HUES48 (cell line): ENCODE measurements at regions not wholly inside any gene's neighbourhood (a gene's known extent, or its start where the extent isn't known, plus 50 kb on each side); places are given as distances from the start of the nearest gene placed in this dataset.
"Not testable (repeated sequence)": the region's sequence is repeated elsewhere in the genome, so short reads cannot be mapped to it uniquely, and the experiment has no call there.

ENCODE experiments used
- H3K27ac ChIP-seq: one replicate; pipeline ENCODE4 v1.7.0; 2013; ENCODE audit warnings: low read depth, low read length, inconsistent platforms
- H3K27me3 ChIP-seq: 2 replicates; pipeline ENCODE4 v1.6.1; 2013; ENCODE audit warnings: mild to moderate bottlenecking, low read length; ENCODE audit not compliant: control insufficient read depth, insufficient read depth
- H3K36me3 ChIP-seq: 2 replicates; pipeline ENCODE4 v1.6.1; 2013; ENCODE audit warnings: low read length; ENCODE audit not compliant: control insufficient read depth, insufficient read depth
- H3K4me1 ChIP-seq: 2 replicates; pipeline ENCODE4 v1.6.1; 2013; ENCODE audit warnings: mild to moderate bottlenecking, low read length; ENCODE audit not compliant: control insufficient read depth, insufficient read depth
- H3K4me3 ChIP-seq: 2 replicates; pipeline ENCODE4 v1.5.1; 2013; ENCODE audit warnings: mild to moderate bottlenecking, low read depth, low read length
- H3K9ac ChIP-seq: 2 replicates; pipeline ENCODE4 v1.6.1; 2013; ENCODE audit warnings: mild to moderate bottlenecking, low read depth, low read length, moderate library complexity
- H3K9me3 ChIP-seq: 2 replicates; pipeline ENCODE4 v1.6.1; 2013; ENCODE audit warnings: low read length; ENCODE audit not compliant: control insufficient read depth, insufficient read depth

GRCh38 chr2:12903272-12903671 is 186.5 kb downstream of the TRIB2 start:
- Histone ChIP-seq H3K4me3 (no peak overlapping the region), H3K27me3 (no peaks in the 10 kb centered on the region), H3K9me3 (no peaks in the 10 kb centered on the region), H3K27ac (no peak overlapping the region), H3K9ac (no peak overlapping the region), H3K36me3 (no peaks in the 10 kb centered on the region), H3K4me1 (no peaks in the 10 kb centered on the region)

GRCh38 chr2:12910431-12910830 is 193.7 kb downstream of the TRIB2 start:
- Histone ChIP-seq H3K36me3 (no peaks in the 10 kb centered on the region), H3K4me1 (no peaks in the 10 kb centered on the region), H3K27me3 (no peaks in the 10 kb centered on the region), H3K9me3 (no peaks in the 10 kb centered on the region), H3K4me3 (no peak overlapping the region), H3K9ac (no peak overlapping the region), H3K27ac (no peak overlapping the region)

GRCh38 chr2:12915787-12916186 is 199.1 kb downstream of the TRIB2 start:
- Histone ChIP-seq H3K4me3 (no peak overlapping the region), H3K36me3 (no peaks in the 10 kb centered on the region), H3K9me3 (no peaks in the 10 kb centered on the region), H3K4me1 (no peaks in the 10 kb centered on the region), H3K9ac (no peak overlapping the region), H3K27ac (no peak overlapping the region), H3K27me3 (no peaks in the 10 kb centered on the region)

- H3K27me3 ChIP-seq = no peaks in the 10 kb centered on the region
- H3K9me3 ChIP-seq = no peaks in the 10 kb centered on the region
- H3K9ac ChIP-seq = no peak overlapping the region
- H3K4me1 ChIP-seq = no peaks in the 10 kb centered on the region
- no peak overlapping the region for H3K27ac ChIP-seq
- no peak overlapping the region for H3K4me3 ChIP-seq
- no peaks in the 10 kb centered on the region for H3K36me3 ChIP-seq
Observed at GRCh38 chr2:12918138-12918834, 201.6 kb downstream of the TRIB2 start.

- Histone ChIP-seq H3K4me3 (no peak overlapping the region), H3K27ac (no peak overlapping the region), H3K9me3 (no peaks in the 10 kb centered on the region), H3K36me3 (no peaks in the 10 kb centered on the region), H3K4me1 (no peaks in the 10 kb centered on the region), H3K9ac (no peak overlapping the region), H3K27me3 (no peaks in the 10 kb centered on the region)
Observed at GRCh38 chr2:12918835-12919445, 202.2 kb downstream of the TRIB2 start.

- Histone ChIP-seq H3K4me3 (no peak overlapping the region), H3K36me3 (no peaks in the 10 kb centered on the region), H3K4me1 (no peaks in the 10 kb centered on the region), H3K9ac (no peak overlapping the region), H3K27ac (no peak overlapping the region), H3K9me3 (no peaks in the 10 kb centered on the region), H3K27me3 (no peaks in the 10 kb centered on the region)
Observed at GRCh38 chr2:12921321-12921720, 204.6 kb downstream of the TRIB2 start.

- no peaks in the 10 kb centered on the region for H3K27me3 ChIP-seq
- H3K27ac ChIP-seq = no peak overlapping the region
- no peaks in the 10 kb centered on the region for H3K36me3 ChIP-seq
- H3K4me3 ChIP-seq = no peak overlapping the region
- H3K9ac ChIP-seq = no peak overlapping the region
- H3K4me1 ChIP-seq = peaks cover 9% of the 10 kb centered on the region
- H3K9me3 ChIP-seq = peaks cover 2% of the 10 kb centered on the region; the same call in 1 of the 2 replicates
Observed at GRCh38 chr2:12923907-12924610, 207.3 kb downstream of the TRIB2 start.

GRCh38 chr2:12926641-12927040 is 209.9 kb downstream of the TRIB2 start:
- H3K27ac ChIP-seq, H3K27me3 ChIP-seq, H3K9me3 ChIP-seq, H3K9ac ChIP-seq, H3K36me3 ChIP-seq, H3K4me3 ChIP-seq: not testable (repeated sequence)
- H3K4me1 ChIP-seq = peaks cover 17% of the 10 kb centered on the region

GRCh38 chr2:12928197-12928774 is 211.6 kb downstream of the TRIB2 start:
- Histone ChIP-seq H3K4me3 (no peak overlapping the region), H3K27me3 (no peaks in the 10 kb centered on the region), H3K9ac (no peak overlapping the region), H3K4me1 (peaks cover 17% of the 10 kb centered on the region), H3K9me3 (peaks cover 2% of the 10 kb centered on the region; the same call in 1 of the 2 replicates), H3K36me3 (no peaks in the 10 kb centered on the region), H3K27ac (no peak overlapping the region)

- H3K4me3 ChIP-seq = no peak overlapping the region; the same call in 1 of the 2 replicates
- H3K27ac ChIP-seq = no peak overlapping the region
- H3K27me3 ChIP-seq = no peaks in the 10 kb centered on the region
Observed at GRCh38 chr2:12928775-12929401, 212.2 kb downstream of the TRIB2 start.

More at GRCh38 chr2:12928775-12929401, 212.2 kb downstream of the TRIB2 start:
- no peaks in the 10 kb centered on the region for H3K36me3 ChIP-seq
- H3K9ac ChIP-seq = no peak overlapping the region
- peaks cover 2% of the 10 kb centered on the region; the same call in 1 of the 2 replicates for H3K9me3 ChIP-seq
- H3K4me1 ChIP-seq = peaks cover 17% of the 10 kb centered on the region
